SK-N-SH (cell line): ENCODE measurements at regions not wholly inside any gene's neighbourhood (a gene's known extent, or its start where the extent isn't known, plus 50 kb on each side); places are given as distances from the start of the nearest gene placed in this dataset.

ENCODE experiments used
- CTCF ChIA-PET: fragments of 300-600, 350-600 bp; formaldehyde crosslinking; extraction: SDS; loops from one replicate; lab custom pipeline; 2021; lab: Yijun Ruan, JAX
- POLR2A ChIA-PET: fragments of 350-600 bp; sonication (Branson Sonifier 250); formaldehyde crosslinking; extraction: SDS; loops from one replicate; lab custom pipeline; 2020; ENCODE audit warnings: antibody characterized with exemption, inconsistent platforms; lab: Yijun Ruan, JAX
- DNase-seq: peaks from one replicate; pipeline ENCODE4 v3.0.0; 2012
- H2AFZ ChIP-seq: fragments of 200-600 bp; sonication (generic); 2 replicates; pipeline ENCODE4 v1.8.1; 2016; ENCODE audit warnings: antibody characterized with exemption, mild to moderate bottlenecking, low read depth
- H3F3A ChIP-seq: fragments of 200-600 bp; sonication (generic); replicated peaks from 2 replicates; pipeline ENCODE3; 2016; ENCODE audit warnings: antibody characterized with exemption, mild to moderate bottlenecking; ENCODE audit not compliant: insufficient read depth
- H3K27ac ChIP-seq, 2 experiments: fragments of 200-500 bp in 1 of 2; fragments of 200-600 bp in 1 of 2; sonication (Bioruptor generic) in 1 of 2; sonication (generic), shearing (Covaris generic) in 1 of 2; 2 replicates each; pipeline versions ENCODE4 v1.5.1 to v1.6.1; 2014 to 2016; ENCODE audit warnings: low read depth in 2 of 2, inconsistent platforms in 1 of 2, low read length in 1 of 2, mild to moderate bottlenecking in 1 of 2, mixed read lengths in 1 of 2
- H3K27me3 ChIP-seq: fragments of 200-600 bp; sonication (generic), shearing (Covaris generic); 2 replicates; pipeline ENCODE4 v1.6.1; 2016; ENCODE audit warnings: mixed run types; ENCODE audit not compliant: insufficient read depth
- H3K36me3 ChIP-seq, 2 experiments: fragments of 200-500 bp in 1 of 2; fragments of 200-600 bp in 1 of 2; sonication (Bioruptor generic) in 1 of 2; sonication (generic) in 1 of 2; replicated peaks in 1 of 2; 2 replicates each; pipeline versions ENCODE3 to v1.5.1; 2014 to 2016; ENCODE audit warnings: low read length in 1 of 2, mild to moderate bottlenecking in 1 of 2; ENCODE audit not compliant: insufficient read depth in 2 of 2, control insufficient read depth in 1 of 2
- H3K4me1 ChIP-seq, 2 experiments: fragments of 200-500 bp in 1 of 2; fragments of 200-600 bp in 1 of 2; sonication (Bioruptor generic) in 1 of 2; sonication (generic), shearing (Covaris generic) in 1 of 2; 2 replicates each; pipeline versions ENCODE4 v1.5.1 to v1.6.1; 2014 to 2016; ENCODE audit warnings: low read depth in 1 of 2, low read length in 1 of 2, mixed run types in 1 of 2; ENCODE audit not compliant: insufficient read depth in 2 of 2, control insufficient read depth in 1 of 2
- H3K4me2 ChIP-seq: fragments of 200-600 bp; sonication (generic), shearing (Covaris generic); 2 replicates; pipeline ENCODE4 v1.6.1; 2017; ENCODE audit warnings: mixed run types
- H3K4me3 ChIP-seq, 2 experiments: fragments of 200-500 bp in 1 of 2; fragments of 200-600 bp in 1 of 2; sonication (Bioruptor generic) in 1 of 2; sonication (generic), shearing (Covaris generic) in 1 of 2; 2 replicates each; pipeline versions ENCODE4 v1.5.1 to v1.8.1; 2014 to 2016; ENCODE audit warnings: low read depth in 2 of 2, inconsistent platforms in 1 of 2, low read length in 1 of 2, mild to moderate bottlenecking in 1 of 2, mixed read lengths in 1 of 2, moderate library complexity in 1 of 2
- H3K79me2 ChIP-seq: fragments of 200-600 bp; sonication (generic); 2 replicates; pipeline ENCODE4 v1.8.1; 2017; ENCODE audit warnings: mild to moderate bottlenecking; ENCODE audit not compliant: insufficient read depth
- H3K9ac ChIP-seq: fragments of 200-600 bp; sonication (generic); 2 replicates; pipeline ENCODE4 v1.6.1; 2017; ENCODE audit warnings: mixed run types
- H3K9me2 ChIP-seq: fragments of 200-600 bp; sonication (generic); 2 replicates; pipeline ENCODE4 v1.6.1; 2017; ENCODE audit warnings: mixed run types
- H3K9me3 ChIP-seq: fragments of 200-600 bp; sonication (generic); 2 replicates; pipeline ENCODE4 v1.6.1; 2017; ENCODE audit warnings: mixed run types, mild to moderate bottlenecking, moderate library complexity
- H4K20me1 ChIP-seq: fragments of 200-600 bp; sonication (generic); 2 replicates; pipeline ENCODE4 v1.6.1; 2017; ENCODE audit warnings: mild to moderate bottlenecking, mixed run types; ENCODE audit not compliant: insufficient read depth
- EP300 ChIP-seq, 2 experiments: IDR thresholded peaks; 2 replicates each; pipeline versions ENCODE4 v1.4.0 to v1.6.1; 2012; ENCODE audit warnings: borderline replicate concordance in 1 of 2, low read depth in 1 of 2, low read length in 1 of 2
- EZH2phosphoT487 ChIP-seq: fragments of 200-600 bp; sonication (generic); IDR thresholded peaks from 2 replicates; pipeline ENCODE4 v1.6.1; 2017; ENCODE audit warnings: low read depth, mixed run types, mild to moderate bottlenecking, antibody characterized with exemption, moderate library complexity, borderline replicate concordance
- FOSL2 ChIP-seq: IDR thresholded peaks from 2 replicates; pipeline ENCODE4 v1.4.0; 2012; ENCODE audit warnings: low read depth, mild to moderate bottlenecking, moderate library complexity, borderline replicate concordance
- FOXM1 ChIP-seq: IDR thresholded peaks from 2 replicates; pipeline ENCODE4 v1.4.0; 2012; ENCODE audit warnings: low read depth, mild to moderate bottlenecking
- MEF2A ChIP-seq: IDR thresholded peaks from 2 replicates; pipeline ENCODE4 v1.4.0; 2012; ENCODE audit warnings: low read depth, borderline replicate concordance
- POLR2AphosphoS5 ChIP-seq: IDR thresholded peaks from 2 replicates; pipeline ENCODE4 v1.6.1; 2012; ENCODE audit warnings: low read depth, low read length
- RAD21 ChIP-seq: IDR thresholded peaks from 2 replicates; pipeline ENCODE4 v1.6.1; 2012; ENCODE audit warnings: mild to moderate bottlenecking, low read length
- SIN3A ChIP-seq: IDR thresholded peaks from 2 replicates; pipeline ENCODE4 v1.6.1; 2012; ENCODE audit warnings: low read depth, mild to moderate bottlenecking, low read length, moderate library complexity, borderline replicate concordance
- TCF12 ChIP-seq: IDR thresholded peaks from 2 replicates; pipeline ENCODE4 v1.4.0; 2012
- WGBS: methylation state at CpG from one replicate; pipeline ENCODE4 v1.1.6; 2017; ENCODE audit warnings: low lambda C conversion rate; 5-methylcytosine and 5-hydroxymethylcytosine counted together
- TF ChIP-seq, protein P1 (sequence below): IDR thresholded peaks from 2 replicates; pipeline ENCODE4; 2012
- TF ChIP-seq, protein P2 (sequence below): IDR thresholded peaks from 2 replicates; pipeline ENCODE4 v1.4.0; 2012; ENCODE audit warnings: low read depth, borderline replicate concordance
- TF ChIP-seq, protein P3 (sequence below): IDR thresholded peaks from 2 replicates; pipeline ENCODE4 v1.4.0; 2012; ENCODE audit warnings: low read depth, borderline replicate concordance
- TF ChIP-seq, protein P4 (sequence below): fragments of 200-600 bp; sonication (generic); IDR thresholded peaks from 2 replicates; pipeline ENCODE4 v1.6.1; 2017; ENCODE audit warnings: antibody characterized with exemption, mild to moderate bottlenecking, moderate library complexity

DNA sequence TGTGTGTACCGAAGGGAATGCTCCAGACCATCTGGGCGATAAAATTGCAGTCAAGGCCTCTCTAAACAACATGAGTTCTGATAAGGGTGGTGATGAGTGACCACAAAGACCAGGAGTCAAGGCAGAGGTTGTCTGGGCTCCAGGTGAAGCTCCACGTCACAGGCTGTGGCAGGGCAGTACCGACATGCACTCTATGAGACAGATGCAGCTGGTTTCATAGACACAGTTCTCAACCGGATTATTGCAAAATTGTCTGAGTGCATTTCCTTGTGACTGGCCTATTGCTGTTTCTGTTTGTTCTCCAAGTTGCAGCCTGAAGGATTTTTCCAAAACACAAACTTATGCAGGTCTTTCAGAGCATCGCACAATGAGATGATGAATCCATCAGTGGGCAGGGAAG, 157.5 kb upstream of the HES1 start:
- CTCF ChIA-PET, result no interaction called here
- TF ChIP-seq, protein P1, sequence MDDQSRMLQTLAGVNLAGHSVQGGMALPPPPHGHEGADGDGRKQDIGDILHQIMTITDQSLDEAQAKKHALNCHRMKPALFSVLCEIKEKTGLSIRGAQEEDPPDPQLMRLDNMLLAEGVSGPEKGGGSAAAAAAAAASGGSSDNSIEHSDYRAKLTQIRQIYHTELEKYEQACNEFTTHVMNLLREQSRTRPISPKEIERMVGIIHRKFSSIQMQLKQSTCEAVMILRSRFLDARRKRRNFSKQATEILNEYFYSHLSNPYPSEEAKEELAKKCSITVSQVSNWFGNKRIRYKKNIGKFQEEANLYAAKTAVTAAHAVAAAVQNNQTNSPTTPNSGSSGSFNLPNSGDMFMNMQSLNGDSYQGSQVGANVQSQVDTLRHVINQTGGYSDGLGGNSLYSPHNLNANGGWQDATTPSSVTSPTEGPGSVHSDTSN, result no peak
- POLR2A ChIA-PET, result no interaction called here
- H3K27ac ChIP-seq, result no peak overlapping the region
- no peaks in the 10 kb centered on the region for H3K9me2 ChIP-seq
- no peaks in the 10 kb centered on the region for H3K79me2 ChIP-seq
- no peak overlapping the region for H3K9ac ChIP-seq
- DNase-seq, result no peak
- 72% methylated on average over 6 of the region's 6 CpGs for whole genome bisulfite sequencing
- H2AFZ ChIP-seq, result no peak overlapping the region
- H4K20me1 ChIP-seq, result no peaks in the 10 kb centered on the region
- H3F3A ChIP-seq, result no peaks in the 10 kb centered on the region
- H3K4me3 ChIP-seq, result no peak overlapping the region
- no peak overlapping the region for H3K4me2 ChIP-seq
- no peaks in the 10 kb centered on the region for H3K9me3 ChIP-seq
- H3K36me3 ChIP-seq, result no peaks in the 10 kb centered on the region
- no peaks in the 10 kb centered on the region; the same call in 1 of the 2 replicates for H3K27me3 ChIP-seq
- H3K4me1 ChIP-seq, result no peaks in the 10 kb centered on the region

DNA sequence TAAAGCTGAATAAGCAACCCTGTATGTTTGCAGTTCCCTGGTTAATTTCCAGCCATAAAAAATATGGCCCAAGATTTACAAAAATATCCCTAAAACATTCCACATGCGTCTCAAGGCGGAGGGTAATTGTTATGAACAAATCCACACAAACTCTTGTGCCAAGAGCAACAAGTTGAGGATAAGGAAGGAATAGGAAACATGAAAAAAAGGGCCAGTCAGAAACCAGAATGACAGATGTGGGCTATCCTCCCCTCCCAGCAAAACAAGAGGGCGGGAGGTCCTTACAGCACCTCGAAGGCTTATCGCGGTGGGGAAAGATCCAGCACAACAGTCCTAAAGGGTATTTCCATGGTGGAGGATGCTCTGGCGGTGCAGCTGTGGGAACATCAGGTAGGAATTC, 155.6 kb upstream of the HES1 start:
- TF ChIP-seq POLR2AphosphoS5 (no peak), EZH2phosphoT487 (no peak), SIN3A (no peak), FOSL2 (no peak), MEF2A (no peak), FOXM1 (no peak), TCF12 (no peak), EP300 (IDR thresholded peaks at IDR 0.05; ENCODE audit: borderline replicate concordance in 1 of 2, low read depth in 1 of 2, low read length in 1 of 2) (no peak), RAD21 (no peak)
- TF ChIP-seq, protein P2, sequence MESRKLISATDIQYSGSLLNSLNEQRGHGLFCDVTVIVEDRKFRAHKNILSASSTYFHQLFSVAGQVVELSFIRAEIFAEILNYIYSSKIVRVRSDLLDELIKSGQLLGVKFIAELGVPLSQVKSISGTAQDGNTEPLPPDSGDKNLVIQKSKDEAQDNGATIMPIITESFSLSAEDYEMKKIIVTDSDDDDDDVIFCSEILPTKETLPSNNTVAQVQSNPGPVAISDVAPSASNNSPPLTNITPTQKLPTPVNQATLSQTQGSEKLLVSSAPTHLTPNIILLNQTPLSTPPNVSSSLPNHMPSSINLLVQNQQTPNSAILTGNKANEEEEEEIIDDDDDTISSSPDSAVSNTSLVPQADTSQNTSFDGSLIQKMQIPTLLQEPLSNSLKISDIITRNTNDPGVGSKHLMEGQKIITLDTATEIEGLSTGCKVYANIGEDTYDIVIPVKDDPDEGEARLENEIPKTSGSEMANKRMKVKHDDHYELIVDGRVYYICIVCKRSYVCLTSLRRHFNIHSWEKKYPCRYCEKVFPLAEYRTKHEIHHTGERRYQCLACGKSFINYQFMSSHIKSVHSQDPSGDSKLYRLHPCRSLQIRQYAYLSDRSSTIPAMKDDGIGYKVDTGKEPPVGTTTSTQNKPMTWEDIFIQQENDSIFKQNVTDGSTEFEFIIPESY, result no peak
- TF ChIP-seq, protein P3, sequence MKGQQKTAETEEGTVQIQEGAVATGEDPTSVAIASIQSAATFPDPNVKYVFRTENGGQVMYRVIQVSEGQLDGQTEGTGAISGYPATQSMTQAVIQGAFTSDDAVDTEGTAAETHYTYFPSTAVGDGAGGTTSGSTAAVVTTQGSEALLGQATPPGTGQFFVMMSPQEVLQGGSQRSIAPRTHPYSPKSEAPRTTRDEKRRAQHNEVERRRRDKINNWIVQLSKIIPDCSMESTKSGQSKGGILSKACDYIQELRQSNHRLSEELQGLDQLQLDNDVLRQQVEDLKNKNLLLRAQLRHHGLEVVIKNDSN, result no peak
- TF ChIP-seq, protein P1, result no peak
- TF ChIP-seq, protein P4, sequence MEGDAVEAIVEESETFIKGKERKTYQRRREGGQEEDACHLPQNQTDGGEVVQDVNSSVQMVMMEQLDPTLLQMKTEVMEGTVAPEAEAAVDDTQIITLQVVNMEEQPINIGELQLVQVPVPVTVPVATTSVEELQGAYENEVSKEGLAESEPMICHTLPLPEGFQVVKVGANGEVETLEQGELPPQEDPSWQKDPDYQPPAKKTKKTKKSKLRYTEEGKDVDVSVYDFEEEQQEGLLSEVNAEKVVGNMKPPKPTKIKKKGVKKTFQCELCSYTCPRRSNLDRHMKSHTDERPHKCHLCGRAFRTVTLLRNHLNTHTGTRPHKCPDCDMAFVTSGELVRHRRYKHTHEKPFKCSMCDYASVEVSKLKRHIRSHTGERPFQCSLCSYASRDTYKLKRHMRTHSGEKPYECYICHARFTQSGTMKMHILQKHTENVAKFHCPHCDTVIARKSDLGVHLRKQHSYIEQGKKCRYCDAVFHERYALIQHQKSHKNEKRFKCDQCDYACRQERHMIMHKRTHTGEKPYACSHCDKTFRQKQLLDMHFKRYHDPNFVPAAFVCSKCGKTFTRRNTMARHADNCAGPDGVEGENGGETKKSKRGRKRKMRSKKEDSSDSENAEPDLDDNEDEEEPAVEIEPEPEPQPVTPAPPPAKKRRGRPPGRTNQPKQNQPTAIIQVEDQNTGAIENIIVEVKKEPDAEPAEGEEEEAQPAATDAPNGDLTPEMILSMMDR, result no peak
- Histone ChIP-seq H3K9ac (no peak overlapping the region), H3K36me3 (no peaks in the 10 kb centered on the region), H2AFZ (no peak overlapping the region), H3K9me3 (no peaks in the 10 kb centered on the region), H3K79me2 (no peaks in the 10 kb centered on the region), H3F3A (no peaks in the 10 kb centered on the region), H3K4me2 (no peak overlapping the region), H3K27me3 (no peaks in the 10 kb centered on the region; the same call in 1 of the 2 replicates), H3K9me2 (no peaks in the 10 kb centered on the region), H3K4me1 (no peaks in the 10 kb centered on the region), H3K4me3 (no peak overlapping the region), H4K20me1 (no peaks in the 10 kb centered on the region), H3K27ac (no peak overlapping the region)
- no peak for DNase-seq
- WGBS, result 84% methylated on average over 7 of the region's 7 CpGs
- CTCF ChIA-PET, result interaction anchor here (0.8 to 0.9 kb wide), 2 partner anchors 8 to 11 kb away, joined by 3 to 4 read pairs; no protein-coding TSS in a partner anchor
- POLR2A ChIA-PET, result no interaction called here
